ENCODE measurements at regions not wholly inside any gene's neighbourhood (a gene's known extent, or its start where the extent isn't known, plus 50 kb on each side); places are given as distances from the start of the nearest gene placed in this dataset.

- ATAC-seq = no peak
These were observed 97.3 kb upstream of the CREB1 start for GRCh38 chr2:207432453-207432852.

GRCh38 chr2:207434306-207434705, 95.5 kb upstream of the CREB1 start:
- Histone ChIP-seq H3K4me2 (ENCODE audit: low read length) (no peak overlapping the region), H4K20me1 (ENCODE audit: insufficient read depth) (no peaks in the 10 kb centered on the region), H3K9ac (ENCODE audit: low read length) (no peak overlapping the region), H2AFZ (ENCODE audit: low read depth, low read length, poor library complexity, severe bottlenecking) (no peak overlapping the region), H3K9me2 (ENCODE audit: insufficient read depth) (no peaks in the 10 kb centered on the region), H3K9me3 (ENCODE audit: control insufficient read depth in 1 of 2, insufficient read depth in 1 of 2, low read depth in 1 of 2, low read length in 2 of 2) (no peaks in the 10 kb centered on the region), H3K36me3 (ENCODE audit: control insufficient read depth in 1 of 2, insufficient read depth in 2 of 2, low read length in 2 of 2) (no peaks in the 10 kb centered on the region), H3K79me2 (ENCODE audit: insufficient read depth, low read length) (no peaks in the 10 kb centered on the region), H3K4me3 (replicated peaks in 1 of 2; ENCODE audit: low read depth in 1 of 2, low read length in 2 of 2) (no peak overlapping the region), H3K27ac (ENCODE audit: low read depth, low read length) (no peak overlapping the region), H3K4me1 (ENCODE audit: control insufficient read depth in 1 of 2, insufficient read depth in 2 of 2, low read length in 2 of 2) (no peaks in the 10 kb centered on the region), H3K27me3 (ENCODE audit: insufficient read depth, low read length) (no peaks in the 10 kb centered on the region)
- BruUV-seq (replicated peaks) = no TSS peak
- ChIA-PET CTCF (no interaction called here), RAD21 (ENCODE audit: low non-redundant PET in 1 of 2, low total read pairs in 2 of 2, uncharacterized antibody in 2 of 2, unreplicated experiment in 2 of 2) (no interaction called here), POLR2A (no interaction called here)
- DNase-seq (ENCODE audit: low read depth, low spot score) = no peak
- intact Hi-C loops (cut with micrococcal nuclease) = no loop called here
- no peak for ATAC-seq
- TF ChIP-seq FOSL1 (IDR thresholded peaks at IDR 0.05; ENCODE audit: low read depth) (no peak), REST (IDR thresholded peaks at IDR 0.05; ENCODE audit: low read depth) (no peak), MAX (IDR thresholded peaks at IDR 0.05) (no peak), POLR2AphosphoS5 (IDR thresholded peaks at IDR 0.05; ENCODE audit: low read depth, low read length) (no peak), SP1 (IDR thresholded peaks at IDR 0.05; ENCODE audit: low read depth) (no peak), ELF1 (IDR thresholded peaks at IDR 0.05; ENCODE audit: borderline replicate concordance, low read depth) (no peak), EZH2phosphoT487 (IDR thresholded peaks at IDR 0.05; ENCODE audit: borderline replicate concordance) (no peak), TCF7L2 (IDR thresholded peaks at IDR 0.05; ENCODE audit: borderline replicate concordance, extremely low read depth, insufficient read depth, insufficient read length) (no peak)

More at GRCh38 chr2:207432453-207432852, 97.3 kb upstream of the CREB1 start:
- DNase-seq (ENCODE audit: low read depth, low spot score) = no peak
- Histone ChIP-seq H3K9me2 (ENCODE audit: insufficient read depth) (no peaks in the 10 kb centered on the region), H3K27me3 (ENCODE audit: insufficient read depth, low read length) (no peaks in the 10 kb centered on the region), H3K4me1 (ENCODE audit: control insufficient read depth in 1 of 2, insufficient read depth in 2 of 2, low read length in 2 of 2) (no peaks in the 10 kb centered on the region), H4K20me1 (ENCODE audit: insufficient read depth) (no peaks in the 10 kb centered on the region), H3K79me2 (ENCODE audit: insufficient read depth, low read length) (no peaks in the 10 kb centered on the region), H3K4me2 (ENCODE audit: low read length) (no peak overlapping the region), H3K9me3 (ENCODE audit: control insufficient read depth in 1 of 2, insufficient read depth in 1 of 2, low read depth in 1 of 2, low read length in 2 of 2) (no peaks in the 10 kb centered on the region), H3K36me3 (ENCODE audit: control insufficient read depth in 1 of 2, insufficient read depth in 2 of 2, low read length in 2 of 2) (no peaks in the 10 kb centered on the region), H3K9ac (ENCODE audit: low read length) (no peak overlapping the region), H3K27ac (ENCODE audit: low read depth, low read length) (no peak overlapping the region), H3K4me3 (replicated peaks in 1 of 2; ENCODE audit: low read depth in 1 of 2, low read length in 2 of 2) (no peak overlapping the region), H2AFZ (ENCODE audit: low read depth, low read length, poor library complexity, severe bottlenecking) (no peak overlapping the region)
- intact Hi-C loops (cut with micrococcal nuclease) = no loop called here
- no TSS peak for BruUV-seq (replicated peaks)
- ChIA-PET CTCF (no interaction called here), RAD21 (ENCODE audit: low non-redundant PET in 1 of 2, low total read pairs in 2 of 2, uncharacterized antibody in 2 of 2, unreplicated experiment in 2 of 2) (no interaction called here), POLR2A (no interaction called here)
- TF ChIP-seq TCF7L2 (IDR thresholded peaks at IDR 0.05; ENCODE audit: borderline replicate concordance, extremely low read depth, insufficient read depth, insufficient read length) = no peak
- TF ChIP-seq CBX3 (IDR thresholded peaks at IDR 0.05; ENCODE audit: low read depth) = no peak
- no peak for TF ChIP-seq CTCF (IDR thresholded peaks at IDR 0.05 in 2 of 3, conservative IDR thresholded peaks at IDR 0.05 in 1 of 3; ENCODE audit: borderline replicate concordance in 1 of 3, insufficient read depth in 1 of 3, low read depth in 2 of 3, low read length in 2 of 3)
- no peak for TF ChIP-seq POLR2A (IDR thresholded peaks at IDR 0.05; ENCODE audit: borderline replicate concordance, extremely low read depth, insufficient read depth, insufficient read length)
